Ovary (tissue), 7 donors: ENCODE measurements at regions not wholly inside any gene's neighbourhood (a gene's known extent, or its start where the extent isn't known, plus 50 kb on each side); places are given as distances from the start of the nearest gene placed in this dataset.

Experiments
- DNase-seq, 5 donors: peaks; one replicate each; pipeline ENCODE4 v3.0.0-alpha.2; 2019 to 2020
- H3K27ac ChIP-seq, 2 donors: fragments of 200-600 bp; one replicate each; pipeline versions ENCODE4 v1.5.1 to v1.8.0; 2019 to 2022
- H3K27me3 ChIP-seq: fragments of 200-600 bp; one replicate; pipeline ENCODE4 v1.8.0; 2022
- H3K36me3 ChIP-seq: fragments of 200-600 bp; sonication (generic); one replicate; pipeline ENCODE4 v1.5.1; 2019
- H3K4me1 ChIP-seq: one replicate; pipeline ENCODE4 v1.8.1; 2013; ENCODE audit warnings: mild to moderate bottlenecking, moderate library complexity; ENCODE audit not compliant: insufficient read depth
- H3K4me3 ChIP-seq: fragments of 200-600 bp; sonication (generic); one replicate; pipeline ENCODE4 v1.5.1; 2017
- H3K9me3 ChIP-seq, 2 donors: fragments of 200-600 bp in 1 of 2; sonication (generic) in 1 of 2; one replicate each; pipeline versions ENCODE4 v1.5.1 to v1.8.1; 2013 to 2019; ENCODE audit warnings: mild to moderate bottlenecking in 1 of 2, moderate library complexity in 1 of 2
- EP300 ChIP-seq: sonication (generic); formaldehyde crosslinking; IDR thresholded peaks from one replicate; pipeline ENCODE4 v1.6.1; 2017; ENCODE audit warnings: antibody characterized with exemption
- POLR2A ChIP-seq: fragments of 450-650 bp; IDR thresholded peaks from one replicate; pipeline ENCODE4 v1.6.1; 2017; ENCODE audit warnings: antibody characterized with exemption, mild to moderate bottlenecking, moderate library complexity
- WGBS, 3 donors: extraction: QIAGEN DNeasy Blood & Tissue Kit in 1 of 3; methylation state at CpG; one replicate each; pipeline versions ENCODE4 v1.1.5 to v1.1.7; 2013 to 2017; 5-methylcytosine and 5-hydroxymethylcytosine counted together
- intact Hi-C, 4 donors: fragments of 100-400 bp; cut with DNase I; formaldehyde crosslinking; loops; one replicate each; pipeline versions ENCODE4 v1.11.0 to v1.15.1; 2022 to 2023
- TF ChIP-seq, protein P1 (sequence below), 3 donors: fragments of 450-650 bp in 2 of 3; fragments of 200-600 bp in 1 of 3; IDR thresholded peaks; one replicate each; pipeline versions ENCODE4 v1.5.1 to v1.8.0; 2016 to 2022; ENCODE audit warnings: antibody characterized with exemption in 3 of 3, mild to moderate bottlenecking in 1 of 3
- donor health status: DM: no; HTN: no; CAD: no; lungs with moderate emphysema.
- donor health status: DM: no; HTN: no; CAD: no.
- donor health status: Bipolar disorder and iron deficiency.
- donor health status: DM: no; HTN: no; CAD: no.
- donor health status: DM: yes; HTN: yes; CAD: no.

DNA sequence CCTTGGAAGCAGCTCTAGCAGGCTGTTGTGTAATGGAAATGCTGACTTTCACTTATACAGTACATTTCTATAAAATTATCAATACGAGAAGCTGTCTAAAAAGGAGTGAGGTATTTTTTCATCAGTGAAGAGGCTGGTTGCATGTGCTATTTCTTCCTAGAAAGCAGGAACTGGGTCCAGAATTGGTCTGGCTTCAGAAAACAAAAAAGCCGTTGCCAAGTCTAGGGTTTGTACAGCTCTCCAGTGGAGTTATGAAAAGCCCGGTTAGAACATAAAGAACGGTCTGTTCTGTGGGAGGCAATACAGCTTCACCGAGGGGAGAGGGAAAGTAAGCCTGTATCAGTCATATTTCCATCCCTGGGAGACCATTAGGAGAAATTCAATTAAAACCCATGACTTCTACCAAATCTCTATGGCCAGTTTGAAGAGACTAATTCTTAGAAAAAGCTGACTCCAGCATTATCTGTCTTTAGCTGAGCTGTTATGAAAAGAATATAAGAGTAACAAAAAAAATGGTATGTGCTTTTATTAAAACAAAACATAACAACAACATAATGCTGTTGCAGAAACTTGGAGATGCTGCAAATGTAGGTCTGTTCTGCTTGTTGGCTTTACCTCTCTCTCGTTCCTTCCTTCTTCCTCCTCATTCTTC, 217.0 kb downstream of the CMPK2 start:
- Histone ChIP-seq H3K27ac (no peak overlapping the region), H3K27me3 (no peaks in the 10 kb centered on the region), H3K4me3 (no peak overlapping the region), H3K36me3 (no peaks in the 10 kb centered on the region), H3K9me3 (no peaks in the 10 kb centered on the region), H3K4me1 (no peaks in the 10 kb centered on the region)
- TF ChIP-seq EP300 (no peak), POLR2A (no peak)
- TF ChIP-seq, protein P1, sequence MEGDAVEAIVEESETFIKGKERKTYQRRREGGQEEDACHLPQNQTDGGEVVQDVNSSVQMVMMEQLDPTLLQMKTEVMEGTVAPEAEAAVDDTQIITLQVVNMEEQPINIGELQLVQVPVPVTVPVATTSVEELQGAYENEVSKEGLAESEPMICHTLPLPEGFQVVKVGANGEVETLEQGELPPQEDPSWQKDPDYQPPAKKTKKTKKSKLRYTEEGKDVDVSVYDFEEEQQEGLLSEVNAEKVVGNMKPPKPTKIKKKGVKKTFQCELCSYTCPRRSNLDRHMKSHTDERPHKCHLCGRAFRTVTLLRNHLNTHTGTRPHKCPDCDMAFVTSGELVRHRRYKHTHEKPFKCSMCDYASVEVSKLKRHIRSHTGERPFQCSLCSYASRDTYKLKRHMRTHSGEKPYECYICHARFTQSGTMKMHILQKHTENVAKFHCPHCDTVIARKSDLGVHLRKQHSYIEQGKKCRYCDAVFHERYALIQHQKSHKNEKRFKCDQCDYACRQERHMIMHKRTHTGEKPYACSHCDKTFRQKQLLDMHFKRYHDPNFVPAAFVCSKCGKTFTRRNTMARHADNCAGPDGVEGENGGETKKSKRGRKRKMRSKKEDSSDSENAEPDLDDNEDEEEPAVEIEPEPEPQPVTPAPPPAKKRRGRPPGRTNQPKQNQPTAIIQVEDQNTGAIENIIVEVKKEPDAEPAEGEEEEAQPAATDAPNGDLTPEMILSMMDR (IDR thresholded peaks at IDR 0.05), result no peak
- no peak for DNase-seq
- WGBS, 3 donors, result 44 to 60% (median 57%) methylated on average over 6 of the region's 6 CpGs
- intact Hi-C loops, result no loop called here

GRCh38 chr2:6650311-6650710, 215.4 kb downstream of the CMPK2 start:
- 80 to 89% (median 82%) methylated on average over 5 of the region's 5 CpGs for WGBS, 3 donors
- intact Hi-C loops, result no loop called here

GRCh38 chr2:6652251-6652650, 213.5 kb downstream of the CMPK2 start:
- Histone ChIP-seq H3K27me3 (no peaks in the 10 kb centered on the region), H3K4me3 (no peak overlapping the region), H3K4me1 (no peaks in the 10 kb centered on the region), H3K9me3 (no peaks in the 10 kb centered on the region), H3K27ac (no peak overlapping the region), H3K36me3 (no peaks in the 10 kb centered on the region)
- intact Hi-C loops, result no loop called here
- TF ChIP-seq, protein P1 (IDR thresholded peaks at IDR 0.05), result no peak
- TF ChIP-seq POLR2A (no peak), EP300 (no peak)
- DNase-seq, result no peak
- WGBS, 3 donors, result 72 to 76% (median 74%) methylated on average over 2 of the region's 2 CpGs

More at GRCh38 chr2:6650311-6650710, 215.4 kb downstream of the CMPK2 start:
- no peak for TF ChIP-seq EP300
- no peak overlapping the region for H3K27ac ChIP-seq
- no peak overlapping the region for H3K4me3 ChIP-seq
- no peak for DNase-seq
- H3K9me3 ChIP-seq, result no peaks in the 10 kb centered on the region
- H3K36me3 ChIP-seq, result no peaks in the 10 kb centered on the region
- H3K27me3 ChIP-seq, result no peaks in the 10 kb centered on the region
- H3K4me1 ChIP-seq, result no peaks in the 10 kb centered on the region

DNA sequence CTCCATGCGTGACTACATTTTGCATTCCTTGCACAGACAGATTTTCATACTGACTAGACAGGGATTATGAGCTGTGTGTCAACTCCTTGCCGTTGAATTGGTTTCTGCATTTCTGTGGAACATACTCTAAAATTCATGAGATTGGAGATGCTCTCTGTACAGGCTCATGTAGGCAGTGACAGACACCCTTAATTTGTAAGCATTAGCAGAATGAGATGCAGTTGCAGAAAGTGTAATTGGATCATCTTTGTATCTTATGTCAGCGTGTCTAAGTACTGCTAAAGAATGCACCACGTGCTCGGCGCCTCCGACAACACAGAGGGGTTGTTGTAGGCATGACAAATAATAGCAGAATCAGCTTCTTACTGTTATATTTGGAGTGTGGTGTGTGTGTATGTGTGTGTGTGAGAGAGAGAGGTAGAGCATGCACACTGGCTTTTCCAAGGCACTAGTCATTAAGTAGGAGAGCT, 212.4 kb downstream of the CMPK2 start:
- Histone ChIP-seq H3K9me3 (no peaks in the 10 kb centered on the region), H3K4me3 (no peak overlapping the region), H3K36me3 (no peaks in the 10 kb centered on the region), H3K27me3 (no peaks in the 10 kb centered on the region), H3K4me1 (no peaks in the 10 kb centered on the region), H3K27ac (no peak overlapping the region)
- TF ChIP-seq EP300 (no peak), POLR2A (no peak)
- TF ChIP-seq, protein P1 (IDR thresholded peaks at IDR 0.05), result no peak
- DNase-seq, result no peak
- intact Hi-C loops, result no loop called here
- 40 to 60% (median 41%) methylated on average over 7 of the region's 7 CpGs for WGBS, 3 donors

- H3K36me3 ChIP-seq, result no peaks in the 10 kb centered on the region
- H3K4me1 ChIP-seq, result no peaks in the 10 kb centered on the region
- no peak overlapping the region for H3K27ac ChIP-seq
- H3K27me3 ChIP-seq, result no peaks in the 10 kb centered on the region
- TF ChIP-seq, protein P1 (IDR thresholded peaks at IDR 0.05), result no peak
- TF ChIP-seq EP300, result no peak
- TF ChIP-seq POLR2A, result no peak
- DNase-seq, result no peak
- no peaks in the 10 kb centered on the region for H3K9me3 ChIP-seq
- whole genome bisulfite sequencing, 3 donors, result 44 to 55% (median 51%) methylated on average over 5 of the region's 5 CpGs
- intact Hi-C loops, result no loop called here
- H3K4me3 ChIP-seq, result no peak overlapping the region
These were observed 211.4 kb downstream of the CMPK2 start for GRCh38 chr2:6654279-6654678.
